Suppressor macrophage (primary cell): ENCODE measurements at regions not wholly inside any gene's neighbourhood (a gene's known extent, or its start where the extent isn't known, plus 50 kb on each side); places are given as distances from the start of the nearest gene placed in this dataset.
"Not testable (repeated sequence)": the region's sequence is repeated elsewhere in the genome, so short reads cannot be mapped to it uniquely, and the experiment has no call there.

Experiments
- DNase-seq, 4 experiments: peaks; one replicate each; pipeline ENCODE4 v3.0.0-alpha.2; 2020 to 2022

DNA sequence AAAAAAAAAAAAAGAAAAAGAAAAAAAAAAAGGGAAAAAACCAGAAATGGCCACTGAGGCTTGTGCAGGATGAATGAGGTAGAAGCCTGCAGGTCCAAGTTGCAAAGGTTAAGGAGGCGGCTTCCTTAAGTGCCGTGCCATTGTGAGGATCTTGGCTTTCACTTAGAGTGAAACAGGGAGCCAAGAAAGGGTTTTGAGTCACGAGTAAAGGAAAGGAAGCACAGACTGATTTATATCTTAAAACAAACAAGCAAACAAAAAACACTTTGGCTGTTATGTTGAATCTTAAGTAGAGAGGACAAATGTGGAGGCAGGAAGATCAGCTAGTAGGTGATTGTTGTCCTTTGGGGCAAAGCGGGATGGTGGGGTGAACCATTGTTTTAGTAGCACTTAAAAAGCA, 749.7 kb upstream of the SOX11 start:
- no peak for DNase-seq

DNA sequence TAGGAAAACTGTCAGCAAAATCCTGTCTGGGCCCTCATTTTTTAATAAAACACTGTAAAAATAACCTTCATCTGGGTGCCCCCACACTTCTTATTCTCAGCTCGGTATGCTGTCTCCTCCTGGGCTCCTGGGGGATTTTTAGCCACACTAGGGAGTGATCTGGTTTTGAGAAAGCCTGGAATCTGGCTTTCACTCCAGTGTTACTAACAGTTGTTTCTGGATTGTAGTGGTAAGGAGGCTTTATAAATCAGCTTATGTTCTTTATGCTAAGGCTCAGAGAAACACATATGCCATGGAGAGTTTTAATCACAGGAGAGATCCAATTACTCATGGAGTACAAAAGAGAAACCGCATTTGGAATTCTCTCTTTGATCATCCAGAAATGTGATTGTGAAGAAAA, 744.3 kb upstream of the SOX11 start:
- DNase-seq = no peak

DNA sequence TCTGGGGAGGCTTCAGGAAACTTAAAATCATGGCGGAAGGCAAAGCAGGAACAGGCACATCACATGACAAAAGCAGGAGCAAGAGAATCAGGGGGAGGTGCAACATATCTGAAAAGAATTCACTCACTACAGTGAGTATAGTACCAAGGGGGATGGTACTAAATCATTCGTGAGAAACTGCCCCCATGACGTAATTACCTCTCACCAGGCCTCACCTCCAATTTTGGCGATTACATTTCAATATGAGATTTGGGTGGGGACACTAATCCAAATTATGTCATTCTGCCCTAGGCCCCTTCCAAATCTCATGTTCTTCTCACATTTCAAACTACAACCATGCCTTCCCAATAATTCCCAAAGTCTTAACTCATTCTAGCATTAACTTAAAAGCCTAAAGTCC, 740.8 kb upstream of the SOX11 start:
- DNase-seq = no peak

DNA sequence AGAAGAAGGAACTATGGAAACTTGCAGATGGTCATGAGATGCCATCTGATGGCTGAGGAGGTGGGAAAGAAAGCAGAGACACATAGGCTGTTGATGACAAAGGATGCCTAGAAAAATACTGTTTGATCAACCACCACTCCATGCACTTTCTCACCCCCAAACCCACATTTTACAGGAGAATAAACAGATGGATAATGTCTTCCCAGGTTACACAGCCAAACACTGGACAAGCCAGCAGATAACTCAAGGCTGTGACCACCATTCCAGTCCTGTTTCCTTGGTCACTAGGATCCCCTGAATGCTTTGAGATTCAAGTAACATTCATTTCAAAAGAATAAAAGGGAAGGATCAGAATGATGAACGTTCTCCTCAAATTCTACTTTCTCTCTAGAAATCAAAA, 733.0 kb upstream of the SOX11 start:
- no peak for DNase-seq

DNA sequence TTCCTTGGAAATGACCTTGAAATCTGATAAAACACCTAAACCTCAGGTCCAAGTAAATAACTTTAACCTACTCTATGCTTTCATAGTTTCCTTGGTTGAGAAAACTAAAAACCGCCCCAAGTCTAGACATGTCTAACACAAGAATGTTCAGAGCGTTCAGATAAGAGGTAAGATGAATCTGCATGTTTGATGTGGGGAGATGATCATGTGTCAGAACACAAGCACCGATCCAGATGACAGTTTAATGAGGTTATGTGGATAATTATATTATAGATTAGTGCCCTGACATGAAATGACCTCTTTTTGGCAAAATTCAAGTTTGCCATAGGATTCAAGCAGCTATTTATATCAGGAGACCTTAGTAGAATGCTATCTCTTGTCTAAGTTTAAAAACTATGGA, 729.8 kb upstream of the SOX11 start:
- no peak for DNase-seq

DNA sequence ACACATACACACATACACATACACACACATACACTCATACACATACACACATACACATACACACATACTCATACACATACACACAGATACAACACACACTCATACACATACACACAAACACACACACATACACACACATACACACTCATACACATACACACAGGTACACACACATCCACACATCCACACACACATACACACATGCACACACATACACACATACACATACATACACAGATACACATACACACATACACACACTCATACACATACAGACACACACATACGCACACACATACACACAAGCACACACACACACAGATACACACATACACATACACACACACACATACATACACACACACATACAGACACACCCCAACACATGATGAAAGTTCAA, 729.1 kb upstream of the SOX11 start:
- DNase-seq = no peak

DNA sequence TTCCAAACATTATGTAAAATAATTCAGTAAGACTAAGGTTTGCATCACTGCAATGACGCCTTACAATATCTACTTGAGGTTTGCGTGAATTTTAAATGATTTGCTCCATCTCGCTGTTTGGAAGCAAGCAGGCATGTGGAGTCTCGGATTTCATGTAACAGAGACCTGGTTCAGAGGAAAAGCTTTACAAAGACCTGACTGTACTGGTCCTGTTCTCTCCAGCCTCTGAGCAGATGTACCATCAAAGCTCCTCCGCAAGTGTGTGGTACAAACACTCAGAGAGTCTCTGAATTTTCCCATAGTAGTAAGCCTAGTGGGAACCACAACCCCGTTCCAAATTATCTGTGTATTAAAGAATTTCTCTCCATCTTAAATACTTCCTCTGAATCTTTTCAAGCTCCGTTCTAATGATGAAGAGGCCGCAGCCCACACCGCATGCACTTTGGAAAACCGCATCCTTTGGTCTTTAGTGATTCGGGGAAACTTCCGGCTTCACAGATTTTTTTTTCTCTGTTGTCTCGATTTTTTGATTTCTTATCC, 728.1 kb upstream of the SOX11 start:
- no peak for DNase-seq

DNA sequence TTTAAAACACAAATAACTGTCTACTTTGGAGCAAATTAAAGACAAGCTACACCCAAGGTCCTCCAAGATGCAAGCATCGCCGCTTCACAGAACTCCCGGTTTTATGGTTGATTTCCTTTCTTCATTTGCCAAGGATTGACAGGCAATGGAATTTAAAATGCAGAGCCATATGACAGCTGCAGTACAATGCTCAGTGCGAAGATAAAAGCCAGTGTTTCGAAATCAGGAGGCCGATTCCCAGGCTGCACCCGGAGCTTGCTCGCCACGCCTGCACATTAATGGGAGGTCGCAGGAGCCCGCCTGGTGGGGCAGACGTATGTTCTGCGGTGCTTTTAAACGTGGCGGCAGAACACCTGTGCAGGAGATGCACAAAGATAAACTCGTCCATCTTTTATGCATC, 727.6 kb upstream of the SOX11 start:
- no peak for DNase-seq

DNA sequence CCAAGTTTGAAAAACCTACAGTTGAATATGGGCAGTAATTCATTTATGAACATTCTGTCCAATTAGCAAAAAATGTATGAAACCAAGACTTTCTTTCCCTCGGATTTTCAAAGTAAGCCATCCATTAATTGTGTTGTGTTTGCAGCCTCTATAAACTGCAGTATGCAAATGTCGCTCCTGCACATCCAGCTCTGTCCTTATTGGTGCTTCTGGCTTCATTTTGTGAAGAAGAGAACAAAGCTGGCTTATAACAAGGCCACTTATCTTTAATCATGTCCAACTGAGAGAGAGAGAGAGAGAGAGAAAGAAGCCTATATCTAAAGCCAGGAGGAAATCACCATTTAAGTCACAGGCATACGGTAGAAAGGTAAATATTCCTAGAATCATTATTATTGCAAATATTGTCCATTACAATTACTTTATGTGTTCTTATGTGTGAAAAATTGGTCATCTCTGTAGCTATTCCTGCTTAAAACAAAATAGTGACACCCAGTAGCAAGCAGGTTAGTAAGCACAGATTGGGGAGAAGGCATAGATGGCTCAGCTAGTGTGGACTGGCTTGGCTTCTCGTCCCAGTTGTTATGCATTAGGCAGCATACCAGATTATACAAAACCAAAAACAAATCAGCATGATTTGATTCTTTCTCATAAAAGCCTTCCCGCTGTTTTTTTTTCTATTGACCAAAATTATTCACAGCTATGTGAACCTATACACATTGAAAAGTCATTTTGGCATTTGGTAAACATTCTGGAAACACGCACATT, 726.4 kb upstream of the SOX11 start:
- no peak for DNase-seq

DNA sequence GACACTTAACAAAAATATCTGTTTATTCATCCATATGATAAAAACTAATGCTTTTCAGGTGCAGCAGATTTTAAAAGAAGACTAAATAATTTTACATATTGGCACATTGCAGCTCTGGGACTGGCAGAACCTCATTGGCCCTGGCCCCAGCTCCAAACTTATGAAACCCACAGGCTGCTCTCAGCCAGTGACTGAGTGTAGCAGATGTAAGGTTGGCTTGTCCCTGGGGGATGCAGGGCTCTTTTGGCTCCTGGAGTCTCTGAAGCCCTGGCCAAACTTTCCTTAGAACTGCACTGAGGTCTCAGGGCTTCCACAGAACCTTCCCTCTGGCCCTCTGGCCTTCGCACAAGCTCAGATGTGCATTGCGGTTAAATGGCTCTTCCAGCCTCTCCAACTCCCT, 725.0 kb upstream of the SOX11 start:
- no peak for DNase-seq

DNA sequence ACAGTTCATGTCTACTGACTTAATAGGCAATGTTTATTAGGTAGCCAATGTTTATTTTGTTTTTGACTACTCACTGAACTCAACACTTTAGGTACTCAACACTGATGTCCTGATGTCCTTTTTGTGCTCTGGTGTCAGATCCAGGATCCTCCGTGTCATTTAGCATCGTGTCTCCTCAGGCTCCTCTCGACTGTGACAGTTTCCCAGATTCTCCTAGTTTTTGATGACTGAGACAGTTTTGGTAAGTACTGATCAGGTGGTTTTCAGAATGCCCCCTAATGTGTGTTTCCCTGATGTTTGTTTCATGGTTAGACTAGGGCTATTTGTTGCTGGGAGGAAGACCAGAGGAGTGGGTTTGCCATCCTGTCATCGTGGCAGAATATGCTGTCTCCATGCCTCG, 719.7 kb upstream of the SOX11 start:
- DNase-seq = no peak

DNA sequence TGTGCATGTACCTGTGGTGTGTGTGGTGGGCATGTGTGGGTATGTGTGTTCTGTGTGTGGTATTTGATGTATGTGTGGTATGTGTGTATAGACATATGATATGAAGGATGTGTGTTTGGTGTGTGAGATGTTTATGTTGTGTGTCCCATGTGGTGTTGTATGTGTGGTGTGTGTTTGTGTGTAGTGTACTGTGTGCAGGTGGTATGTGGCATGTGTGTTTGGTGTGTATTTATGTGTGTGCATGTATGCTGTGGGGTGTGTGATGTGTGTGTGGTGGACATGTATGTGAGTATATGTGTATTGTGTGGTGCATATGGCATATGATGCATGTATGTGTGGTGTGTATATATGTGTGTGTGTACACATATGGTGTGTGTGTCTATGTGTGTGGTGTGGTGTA, 718.8 kb upstream of the SOX11 start:
- DNase-seq = no peak

DNA sequence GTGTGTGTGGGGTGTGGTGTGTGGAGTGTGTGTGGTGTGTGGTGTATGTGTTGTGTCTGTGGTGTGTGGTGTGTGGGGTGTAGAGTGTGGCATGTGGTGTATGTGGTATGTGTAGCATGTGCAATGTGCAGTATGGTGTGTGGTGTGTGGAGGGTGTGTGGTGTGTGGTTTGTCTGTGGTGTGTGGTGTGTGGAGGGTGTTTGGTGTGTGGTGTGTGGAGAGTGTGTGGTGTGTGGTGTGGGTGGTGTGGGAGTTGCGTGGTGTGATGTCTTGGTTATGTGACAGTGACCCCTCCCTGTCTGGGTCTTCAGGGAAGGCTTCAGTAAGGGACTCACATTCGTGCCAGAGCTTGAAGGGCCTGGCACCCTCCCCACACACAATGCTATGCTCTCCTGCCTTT, 718.2 kb upstream of the SOX11 start:
- DNase-seq = no peak

DNA sequence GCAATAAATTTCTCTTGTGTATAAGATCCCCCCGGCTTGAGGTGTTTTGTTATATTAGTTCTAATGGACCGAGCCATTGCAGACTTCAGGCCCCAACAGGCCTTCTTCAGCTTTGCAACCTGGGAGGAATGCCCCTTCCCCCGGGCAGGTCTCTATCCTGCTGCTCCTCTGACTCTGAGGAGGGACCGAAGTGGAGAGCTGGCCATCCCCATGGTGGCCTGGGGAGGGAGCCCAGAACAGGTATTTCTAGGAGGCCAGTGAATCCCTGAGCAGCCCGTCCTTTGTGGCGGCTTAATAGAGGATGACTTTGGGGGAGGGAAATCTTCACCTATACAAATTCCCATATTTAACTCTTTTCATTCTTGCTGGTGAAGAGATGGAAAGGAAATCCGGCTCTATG, 715.8 kb upstream of the SOX11 start:
- no peak for DNase-seq

DNA sequence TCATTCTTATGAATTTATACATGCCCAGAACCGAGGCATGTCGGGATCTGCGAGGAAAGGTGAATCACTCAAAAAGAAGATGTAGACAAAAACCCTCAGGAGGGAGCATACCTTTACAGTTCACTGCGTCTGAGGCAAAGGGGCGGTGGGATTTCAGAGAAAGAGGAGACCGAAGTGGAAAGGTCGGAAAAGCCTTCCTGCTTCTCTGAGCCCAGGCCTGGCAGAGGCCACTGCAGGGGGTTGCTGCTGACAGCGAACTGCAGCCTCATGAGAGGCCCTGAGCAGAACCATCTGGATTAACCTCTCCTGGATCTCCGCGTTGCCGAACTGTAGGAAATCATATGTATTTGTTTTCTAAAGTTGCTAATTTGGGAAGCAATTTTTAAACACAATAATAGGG, 713.1 kb upstream of the SOX11 start:
- no peak for DNase-seq

DNA sequence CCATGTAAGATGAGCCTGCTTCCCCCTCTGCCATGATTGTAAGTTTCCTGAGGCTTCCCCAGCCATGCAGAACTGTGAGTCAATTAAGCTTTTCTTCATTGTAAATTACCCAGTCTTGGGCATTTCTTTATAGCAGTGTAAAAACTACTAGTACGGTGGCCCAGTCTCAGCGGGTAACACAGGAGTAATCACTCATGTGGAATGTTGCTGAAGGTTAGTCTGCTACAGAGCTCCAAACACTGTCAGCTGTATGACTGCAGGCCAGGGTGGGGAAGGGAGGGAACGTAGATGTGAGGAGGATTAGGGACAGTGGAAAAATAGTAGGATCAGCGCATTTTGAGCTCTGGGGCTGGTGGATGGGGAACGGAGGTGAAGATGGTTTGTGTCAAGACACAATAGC, 711.2 kb upstream of the SOX11 start:
- no peak for DNase-seq

DNA sequence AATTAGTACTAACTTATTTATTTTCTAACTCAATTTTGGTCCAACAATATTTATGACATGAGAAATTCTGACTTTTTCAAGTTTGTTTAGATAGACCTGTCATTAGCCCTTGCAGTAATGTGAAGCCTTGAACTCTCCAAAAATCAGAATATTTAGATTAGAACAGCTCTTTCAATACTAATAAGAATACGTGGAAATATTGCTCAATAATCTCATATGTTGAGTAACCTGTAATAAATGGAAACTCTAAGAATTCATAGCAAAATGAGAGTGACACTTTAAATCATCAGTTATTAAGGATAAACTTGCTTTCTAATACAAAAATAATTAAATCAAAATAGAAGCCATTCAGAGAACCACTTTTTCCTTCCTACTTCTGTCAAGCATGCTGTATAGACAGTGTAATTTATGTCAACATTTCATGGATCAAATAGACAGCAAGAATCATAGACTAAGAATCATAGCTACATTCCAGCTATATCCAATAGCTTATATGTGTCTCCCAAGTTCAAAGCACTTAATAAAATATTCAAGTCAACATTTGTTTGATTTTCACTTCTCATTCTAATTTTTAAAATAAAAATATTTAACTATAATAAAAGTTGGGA, 710.3 kb upstream of the SOX11 start:
- no peak for DNase-seq

DNA sequence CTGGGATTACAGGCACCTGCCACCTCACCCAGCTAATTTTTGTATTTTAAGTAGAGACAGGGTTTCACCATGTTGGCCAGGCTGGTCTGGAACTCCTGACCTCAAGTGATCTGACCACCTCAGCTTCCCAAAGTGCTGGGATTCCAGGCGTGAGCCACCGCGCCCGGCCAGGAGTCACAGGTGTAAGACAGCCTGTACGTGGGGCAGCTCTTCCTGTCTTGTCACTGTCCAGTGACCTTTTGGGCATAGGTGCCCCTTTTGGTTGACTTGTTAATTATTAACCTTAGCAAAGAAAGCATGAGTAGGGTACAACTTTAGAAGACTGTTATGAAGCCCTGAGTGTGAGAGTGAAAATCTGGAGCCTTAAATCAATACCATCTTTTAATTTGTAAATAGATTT, 703.7 kb upstream of the SOX11 start:
- not testable (repeated sequence) for DNase-seq

DNA sequence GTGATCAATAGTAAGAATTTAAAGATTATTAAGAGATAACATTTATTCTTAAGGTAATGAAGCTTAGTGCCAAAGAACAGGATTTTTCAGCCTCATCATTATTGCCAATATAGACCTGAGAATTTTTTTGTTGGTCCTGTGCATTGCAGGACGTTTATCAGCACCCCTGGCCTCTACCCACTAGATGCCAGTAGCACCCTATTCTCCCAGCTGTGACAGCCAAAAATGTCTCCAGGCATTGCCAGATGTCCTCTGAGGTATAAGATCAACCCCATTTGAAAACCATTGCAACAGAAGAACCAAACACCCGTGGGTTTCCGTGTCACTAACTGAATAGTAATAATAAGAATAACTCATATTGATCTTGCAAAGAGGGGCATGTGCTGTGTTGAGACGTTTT, 700.0 kb upstream of the SOX11 start:
- no peak for DNase-seq

DNA sequence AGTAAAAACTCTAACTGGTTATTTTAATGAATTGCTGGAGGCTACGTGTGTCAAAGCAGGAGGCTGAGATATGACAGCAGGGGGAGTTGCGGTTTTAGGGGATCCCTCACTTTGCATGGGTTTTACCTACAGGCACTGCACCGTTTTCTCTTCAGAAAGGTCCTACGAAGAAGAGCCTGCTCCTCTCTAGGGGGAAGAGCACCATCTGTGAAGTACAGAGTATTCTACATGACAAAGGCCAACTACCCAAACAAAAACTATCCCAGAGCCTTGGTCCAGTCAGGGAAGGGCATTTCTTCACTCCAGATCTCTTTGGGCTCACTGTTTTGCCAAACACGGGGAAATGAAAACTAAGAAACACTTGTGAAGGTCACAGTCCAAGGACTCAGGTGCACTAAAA, 696.7 kb upstream of the SOX11 start:
- DNase-seq = no peak

DNA sequence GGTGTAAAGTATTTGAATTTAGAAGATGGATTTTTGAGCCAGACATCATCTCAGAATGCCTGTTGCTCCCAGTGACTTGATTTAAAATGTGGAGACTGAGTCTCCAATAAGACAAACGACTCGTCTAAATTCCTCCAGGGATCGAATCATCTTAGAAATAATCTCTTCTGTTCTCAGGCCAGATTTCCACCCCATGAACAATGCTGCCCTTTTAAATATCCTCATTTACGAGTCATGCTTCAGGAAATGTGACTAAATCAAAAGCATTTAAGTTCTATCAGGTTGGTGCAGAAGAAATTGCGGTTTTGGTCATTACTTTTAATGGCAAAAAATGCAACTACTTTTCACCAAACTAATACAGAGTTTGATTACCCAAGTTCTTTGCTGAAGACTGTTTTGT, 684.6 kb upstream of the SOX11 start:
- DNase-seq = no peak

DNA sequence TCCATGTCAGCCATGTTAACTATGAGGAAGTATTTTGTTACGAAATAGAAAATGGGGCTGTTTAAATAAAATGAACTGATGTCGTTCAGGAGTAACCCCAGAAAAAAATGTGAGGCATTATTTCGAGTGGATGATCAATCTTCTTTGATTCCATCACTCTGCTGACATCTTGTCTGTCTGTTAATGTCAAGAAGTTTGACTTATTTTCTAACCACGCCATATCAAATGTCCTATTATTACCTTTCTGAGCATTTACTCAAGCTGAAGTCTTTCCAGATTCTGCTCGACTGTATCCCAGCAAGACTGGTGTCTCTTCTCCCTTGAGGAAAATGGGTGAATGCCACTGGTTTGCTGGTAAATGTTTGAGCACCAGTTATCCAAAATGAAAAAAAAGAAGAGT, 672.9 kb upstream of the SOX11 start:
- no peak for DNase-seq

DNA sequence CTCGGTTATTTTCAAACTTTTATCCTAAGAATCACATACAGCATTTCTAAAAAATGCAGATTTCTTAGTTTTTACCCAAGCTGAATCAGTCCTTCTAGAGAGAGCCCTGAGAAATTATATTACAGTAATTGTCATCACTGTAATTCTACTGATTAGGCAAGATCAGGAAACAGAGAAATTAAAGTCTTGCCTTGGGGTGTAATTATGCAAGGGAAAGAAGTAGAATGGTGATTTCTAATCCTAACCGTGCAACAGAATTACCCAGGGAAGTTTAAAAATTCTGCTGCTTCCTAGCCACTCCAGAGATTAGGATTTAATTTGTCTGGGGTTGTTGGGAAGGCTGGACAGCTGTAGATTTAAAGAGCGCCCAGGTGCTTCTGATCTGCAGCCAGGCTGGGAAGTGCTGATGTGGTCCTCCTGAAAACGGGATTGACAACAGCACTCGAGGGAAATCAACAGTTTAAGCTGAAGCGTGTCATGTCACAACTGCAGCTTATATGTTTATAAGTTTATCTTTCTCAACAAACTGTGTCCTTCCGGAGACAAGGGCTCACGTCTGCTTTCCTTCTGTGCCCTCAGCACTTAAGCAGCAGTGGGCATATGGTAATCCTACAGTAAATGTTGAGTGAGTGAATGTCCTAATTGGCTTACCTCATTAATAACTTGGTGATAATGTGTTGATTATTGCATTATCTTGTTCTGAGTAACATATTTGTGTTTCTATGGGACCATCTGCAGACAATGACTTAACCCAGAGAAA, 671.9 kb upstream of the SOX11 start:
- DNase-seq = no peak

DNA sequence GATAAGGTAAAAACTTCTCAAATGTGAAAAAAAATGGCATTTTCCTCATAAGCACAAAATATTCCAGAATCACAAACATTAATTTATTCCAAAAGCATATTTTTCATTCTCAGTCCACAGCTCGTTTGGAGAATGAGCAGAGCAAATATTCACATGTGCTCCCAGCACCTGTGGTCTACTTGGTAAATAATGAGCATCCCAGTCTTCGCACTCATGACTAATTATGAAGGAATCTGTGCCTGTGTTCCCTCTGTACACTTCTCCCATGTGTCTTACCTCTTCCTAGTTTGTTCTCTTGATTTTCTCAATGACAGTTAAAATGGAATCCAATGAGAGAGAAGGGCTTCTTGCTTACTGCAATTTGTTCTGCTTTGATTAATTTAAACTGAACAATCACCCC, 671.0 kb upstream of the SOX11 start:
- no peak for DNase-seq
